ENCODE measurements at regions not wholly inside any gene's neighbourhood (a gene's known extent, or its start where the extent isn't known, plus 50 kb on each side); places are given as distances from the start of the nearest gene placed in this dataset.

- ATAC-seq (no peak), DNase-seq (no peak)
- H3K36me3 ChIP-seq = no peaks in the 10 kb centered on the region
- H3K4me1 ChIP-seq = no peaks in the 10 kb centered on the region
- intact Hi-C loops (cut with DNase I) = no loop called here
- TF ChIP-seq POLR2A (IDR thresholded peaks at IDR 0.05) = no peak
- no peak for TF ChIP-seq CTCF (IDR thresholded peaks at IDR 0.05)
- no peak overlapping the region for H3K4me3 ChIP-seq
- WGBS (ENCODE audit: insufficient coverage, low coverage, low lambda C conversion rate, missing lambda C conversion rate) = 50% methylated on average over 2 of the region's 2 CpGs
- H3K9me3 ChIP-seq = no peaks in the 10 kb centered on the region
- H3K27me3 ChIP-seq = no peaks in the 10 kb centered on the region
- no peak overlapping the region for H3K27ac ChIP-seq
Observed at GRCh38 chr13:100892981-100893380, 218.4 kb upstream of the TMTC4 start.

- ATAC-seq = no peak
- no peak for DNase-seq
- H3K27me3 ChIP-seq = no peaks in the 10 kb centered on the region
- no peak overlapping the region for H3K4me3 ChIP-seq
- no peaks in the 10 kb centered on the region for H3K4me1 ChIP-seq
- 63% methylated on average over 3 of the region's 3 CpGs for WGBS (ENCODE audit: insufficient coverage, low coverage, low lambda C conversion rate, missing lambda C conversion rate)
- no peaks in the 10 kb centered on the region for H3K9me3 ChIP-seq
- no peaks in the 10 kb centered on the region for H3K36me3 ChIP-seq
- H3K27ac ChIP-seq = no peak overlapping the region
- intact Hi-C loops (cut with DNase I) = no loop called here
- no peak for TF ChIP-seq POLR2A (IDR thresholded peaks at IDR 0.05)
- TF ChIP-seq CTCF (IDR thresholded peaks at IDR 0.05) = no peak
Observed at GRCh38 chr13:100890645-100891044, 216.1 kb upstream of the TMTC4 start.

DNA sequence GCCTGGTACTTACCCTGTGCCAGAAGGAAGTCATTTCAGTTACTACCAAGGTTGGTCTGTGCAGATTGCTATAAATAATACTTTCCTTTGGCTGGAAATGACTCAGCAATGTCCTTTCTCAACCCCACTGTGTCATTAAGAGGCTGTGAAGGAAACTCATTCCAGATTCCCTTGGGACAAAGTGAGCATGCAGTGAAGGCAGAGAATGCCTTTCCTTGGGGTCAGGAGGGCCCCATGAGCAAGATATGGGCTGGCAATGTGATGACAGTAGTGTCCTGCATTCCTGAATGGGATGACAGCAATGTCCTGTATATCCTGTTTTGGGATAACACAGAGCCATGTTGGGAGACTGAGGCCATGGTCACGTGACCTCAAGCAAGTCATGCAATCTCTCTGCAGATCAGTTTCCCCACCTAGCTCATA, 213.1 kb upstream of the TMTC4 start:
- ATAC-seq (peak; percentile 65 to 88 (median 76)), DNase-seq (no peak)

GRCh38 chr13:100883453-100883852, 208.9 kb upstream of the TMTC4 start:
- peaks cover 0 to 6% (median 0%) of the 10 kb centered on the region in 4 donors for H3K4me1 ChIP-seq
- no peak overlapping the region for H3K27ac ChIP-seq
- intact Hi-C loops (cut with DNase I) = no loop called here
- no peak for ATAC-seq
- H3K9me3 ChIP-seq = no peaks in the 10 kb centered on the region
- no peaks in the 10 kb centered on the region for H3K27me3 ChIP-seq
- no peaks in the 10 kb centered on the region for H3K36me3 ChIP-seq
- H3K4me3 ChIP-seq = no peak overlapping the region
- WGBS (ENCODE audit: insufficient coverage, low coverage, low lambda C conversion rate, missing lambda C conversion rate) = 89% methylated on average over 3 of the region's 3 CpGs
- DNase-seq = no peak
- no peak for TF ChIP-seq POLR2A (IDR thresholded peaks at IDR 0.05)
- peak in 1 of 4 donors; percentile 15 for TF ChIP-seq CTCF (IDR thresholded peaks at IDR 0.05)

More for the DNA sequence above, 213.1 kb upstream of the TMTC4 start:
- H3K4me1 ChIP-seq = no peaks in the 10 kb centered on the region
- WGBS (ENCODE audit: insufficient coverage, low coverage, low lambda C conversion rate, missing lambda C conversion rate) = 31% methylated on average over 1 of the region's 1 CpG
- no peaks in the 10 kb centered on the region for H3K9me3 ChIP-seq
- no peak for TF ChIP-seq POLR2A (IDR thresholded peaks at IDR 0.05)
- TF ChIP-seq CTCF (IDR thresholded peaks at IDR 0.05) = no peak
- intact Hi-C loops (cut with DNase I) = no loop called here
- H3K4me3 ChIP-seq = no peak overlapping the region
- no peak overlapping the region for H3K27ac ChIP-seq
- no peaks in the 10 kb centered on the region for H3K27me3 ChIP-seq
- no peaks in the 10 kb centered on the region for H3K36me3 ChIP-seq

DNA sequence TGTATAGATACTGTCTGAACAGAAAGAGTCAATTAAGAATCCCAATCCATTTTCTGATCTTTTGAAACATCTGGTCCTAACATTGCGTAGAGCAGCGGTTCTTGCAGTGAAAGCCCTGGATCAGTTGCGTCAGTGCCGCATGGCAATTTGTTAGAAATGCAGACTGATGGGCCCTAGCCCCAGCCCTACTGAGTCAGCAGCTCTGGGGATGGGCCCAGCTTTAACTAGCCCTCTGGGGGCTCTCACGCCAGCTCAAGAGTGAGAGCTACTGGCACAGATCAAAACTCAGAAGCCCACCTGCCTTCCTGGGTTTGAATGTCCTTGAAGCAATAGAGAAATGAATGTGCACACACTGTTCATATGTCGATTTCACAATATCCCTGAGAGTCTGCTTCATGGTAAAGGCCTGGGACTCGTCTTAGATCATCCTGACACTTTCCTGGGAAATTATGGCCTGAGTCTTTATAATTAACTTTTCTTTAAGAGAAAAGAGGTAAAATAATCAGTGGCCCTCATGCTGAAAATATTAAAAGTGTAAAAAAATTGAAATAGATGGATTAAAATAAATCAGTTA, 206.8 kb upstream of the TMTC4 start:
- WGBS (ENCODE audit: insufficient coverage, low coverage, low lambda C conversion rate, missing lambda C conversion rate) = 88% methylated on average over 7 of the region's 7 CpGs
- no peak overlapping the region for H3K27ac ChIP-seq
- no peaks in the 10 kb centered on the region for H3K9me3 ChIP-seq
- no peak for TF ChIP-seq CTCF (IDR thresholded peaks at IDR 0.05)
- ATAC-seq (no peak), DNase-seq (no peak)
- no peaks in the 10 kb centered on the region for H3K36me3 ChIP-seq
- H3K4me1 ChIP-seq = peaks cover 0 to 6% (median 0%) of the 10 kb centered on the region in 4 donors
- no peak overlapping the region for H3K4me3 ChIP-seq
- H3K27me3 ChIP-seq = no peaks in the 10 kb centered on the region
- intact Hi-C loops (cut with DNase I) = no loop called here
